ENCODE measurements at regions not wholly inside any gene's neighbourhood (a gene's known extent, or its start where the extent isn't known, plus 50 kb on each side); places are given as distances from the start of the nearest gene placed in this dataset.

DNA sequence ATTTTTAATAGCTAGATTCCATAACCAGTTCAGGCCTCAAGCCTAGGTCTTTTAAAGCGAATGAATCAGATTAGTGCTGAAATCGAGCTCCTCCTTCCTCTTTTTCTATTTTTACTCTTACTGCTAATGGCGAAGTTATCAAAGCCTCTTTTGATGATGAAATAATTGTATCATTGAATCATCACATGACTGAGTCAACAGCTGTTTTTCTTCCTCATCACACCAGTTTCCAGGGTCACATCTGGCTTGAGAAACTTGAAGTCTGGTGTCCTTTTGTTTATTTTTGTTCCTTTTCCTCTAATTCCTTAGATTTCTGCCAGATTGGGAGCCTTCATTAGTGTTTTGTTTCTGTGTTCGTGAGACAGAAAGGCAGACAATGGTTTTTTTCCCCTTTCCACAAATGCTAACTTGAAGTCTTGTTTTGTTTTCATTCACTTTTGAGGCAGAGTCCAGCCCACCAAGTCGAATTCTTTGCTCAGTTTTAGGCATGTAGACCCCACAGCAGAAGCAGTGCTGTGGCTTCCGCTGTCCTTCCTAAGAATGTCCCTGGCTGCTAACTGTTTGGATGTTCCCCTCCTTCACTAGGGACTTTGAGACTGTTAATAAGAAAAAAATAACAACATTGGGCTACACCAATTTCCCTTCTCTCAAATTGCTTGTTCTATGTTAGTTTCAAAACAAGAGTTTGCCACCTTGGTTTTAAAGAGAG lies 51.9 kb upstream of the FMOD start:
- no peak for TF ChIP-seq RBM17 (IDR thresholded peaks at IDR 0.05; ENCODE audit: borderline replicate concordance, low read depth, low read length)
- TF ChIP-seq EZH2 (IDR thresholded peaks at IDR 0.05; ENCODE audit: borderline replicate concordance, low read depth, low read length): no peak
